DMS 273 (cell line): ENCODE measurements at regions not wholly inside any gene's neighbourhood (a gene's known extent, or its start where the extent isn't known, plus 50 kb on each side); places are given as distances from the start of the nearest gene placed in this dataset.

ENCODE experiments used
- DNase-seq: peaks from one replicate; lab custom pipeline; 2025; ENCODE audit not compliant: unreplicated experiment; lab: John Stamatoyannopoulos, UW

DNA sequence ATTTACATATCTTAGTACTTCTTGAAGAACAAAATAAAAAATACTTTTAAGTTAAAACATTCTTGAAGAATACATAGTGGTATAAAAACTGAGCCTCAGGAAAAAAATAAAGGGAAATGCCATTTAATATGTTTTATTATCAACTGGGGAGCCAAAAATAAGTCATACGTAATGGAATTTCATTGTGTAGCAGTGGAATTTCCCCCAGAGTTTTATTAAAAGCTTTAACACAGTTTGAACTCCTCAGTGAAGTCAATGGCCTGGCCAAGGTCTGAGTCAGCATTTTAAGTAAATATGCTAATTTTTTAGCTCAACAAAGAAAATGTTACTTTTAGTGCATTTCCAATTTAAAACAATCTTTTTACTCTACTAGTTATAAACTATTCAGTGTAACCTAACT, 350.1 kb upstream of the ATP2B1 start:
- no peak for DNase-seq

DNA sequence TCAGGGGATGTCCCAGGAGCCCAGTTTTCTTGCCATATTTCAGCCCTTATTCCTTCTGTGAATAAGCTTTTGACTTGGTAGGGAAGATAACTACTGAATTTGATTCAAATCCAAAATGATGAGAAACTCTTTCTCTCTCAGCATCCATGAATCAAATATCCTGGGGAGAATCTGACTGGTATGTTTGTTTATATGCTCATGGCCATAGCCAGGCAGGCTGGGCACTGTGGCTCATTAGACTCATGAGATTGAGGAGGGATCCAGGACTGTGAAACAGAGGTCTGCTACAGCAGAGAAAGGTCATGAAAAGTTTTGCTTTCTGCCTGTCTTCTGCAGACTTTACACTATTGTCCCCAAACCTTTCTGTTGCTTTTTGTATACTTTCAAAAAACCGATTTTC, 346.4 kb upstream of the ATP2B1 start:
- DNase-seq = no peak

DNA sequence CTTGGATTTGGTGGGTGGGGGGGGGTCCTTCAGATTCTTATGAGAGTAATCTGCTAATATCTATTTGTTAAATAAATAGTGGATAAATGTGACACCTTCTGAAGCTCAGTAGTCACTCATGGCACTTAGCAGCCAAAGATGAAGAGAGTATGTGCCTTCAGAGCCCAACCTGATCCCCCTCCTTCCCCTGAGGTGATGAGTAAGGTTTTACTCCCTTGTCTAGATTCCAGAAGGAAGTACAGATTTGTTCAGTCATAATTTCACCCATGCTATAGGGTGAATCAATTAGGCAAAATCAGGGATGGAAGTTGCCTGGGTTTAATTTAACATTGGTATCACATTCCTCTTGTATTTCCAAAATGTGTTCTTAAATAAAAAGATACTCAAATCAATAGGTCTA, 340.3 kb upstream of the ATP2B1 start:
- DNase-seq = no peak

DNA sequence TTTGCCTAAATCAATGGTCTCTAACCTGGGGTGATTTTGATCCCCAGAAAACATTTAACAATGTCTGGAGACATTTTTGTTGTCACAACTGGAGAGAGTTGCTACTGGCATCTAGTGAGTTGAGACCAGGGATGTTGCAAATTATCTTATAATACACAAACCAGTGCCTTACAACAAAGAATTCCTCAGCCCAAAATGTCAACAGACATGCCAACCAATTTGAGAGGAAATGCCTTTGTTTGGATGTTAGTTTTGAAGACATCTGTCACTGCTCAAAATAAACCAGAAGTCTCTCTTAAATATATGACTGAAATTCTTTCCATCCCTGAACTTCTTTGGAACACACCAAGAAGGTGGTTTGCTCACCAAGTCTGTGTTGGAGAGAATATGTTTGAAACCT, 336.9 kb upstream of the ATP2B1 start:
- DNase-seq = no peak

DNA sequence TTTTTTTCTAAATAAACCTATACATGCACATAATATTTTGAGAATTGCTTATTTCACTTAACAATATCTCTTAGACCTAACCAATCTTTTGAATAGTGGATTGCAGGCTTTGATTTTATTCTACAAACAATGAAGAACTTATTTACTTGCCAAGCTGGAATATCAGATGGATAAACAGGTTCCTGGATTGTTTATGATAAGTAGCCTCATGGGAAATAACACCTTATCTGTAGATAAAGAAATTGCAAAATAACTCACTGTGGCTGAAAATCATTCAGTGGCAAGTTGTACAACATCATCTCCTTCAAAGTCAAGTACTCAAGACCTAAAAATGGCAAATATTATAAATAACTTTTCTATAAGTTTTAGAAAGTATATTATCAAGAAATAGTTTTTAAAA, 335.4 kb upstream of the ATP2B1 start:
- no peak for DNase-seq

DNA sequence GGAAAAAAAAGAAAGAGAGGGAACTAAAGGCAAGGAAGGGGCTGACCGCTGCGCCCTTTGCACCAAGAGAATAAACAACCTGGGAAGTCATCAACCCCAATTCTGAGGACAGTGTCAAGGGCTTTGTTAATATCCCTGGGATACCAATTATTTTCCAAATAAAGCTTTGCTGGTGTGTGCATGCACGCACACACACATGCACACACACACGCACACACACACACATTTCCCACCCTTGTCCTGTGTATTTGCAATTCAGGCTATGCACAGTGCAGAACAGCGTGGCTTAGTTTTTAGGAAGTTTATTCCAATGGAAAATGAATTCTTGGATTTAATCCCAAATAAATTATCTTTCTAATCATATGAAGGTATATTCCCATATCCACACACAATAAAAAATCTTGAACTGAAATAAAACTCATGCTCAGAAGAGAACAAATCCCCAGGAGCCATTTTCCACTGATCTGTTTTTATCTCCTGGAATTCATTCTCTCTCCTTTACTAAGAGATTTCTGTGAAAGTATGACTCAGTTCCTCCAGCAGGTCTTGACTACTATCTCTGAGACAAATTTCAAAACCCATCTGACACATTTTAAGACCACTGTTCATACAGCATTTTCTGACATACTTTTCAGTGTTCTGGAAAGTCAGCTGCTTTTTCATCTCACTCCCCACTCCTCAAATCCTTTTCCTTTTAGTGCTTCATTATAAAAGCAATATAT, 334.4 kb upstream of the ATP2B1 start:
- DNase-seq = no peak

GRCh38 chr12:90038289-90038688, 329.7 kb upstream of the ATP2B1 start:
- no peak for DNase-seq

GRCh38 chr12:90037740-90038139, 329.1 kb upstream of the ATP2B1 start:
- no peak for DNase-seq

GRCh38 chr12:90036637-90037036, 328.0 kb upstream of the ATP2B1 start:
- DNase-seq = no peak

GRCh38 chr12:90030726-90031125, 322.1 kb upstream of the ATP2B1 start:
- DNase-seq = no peak

DNA sequence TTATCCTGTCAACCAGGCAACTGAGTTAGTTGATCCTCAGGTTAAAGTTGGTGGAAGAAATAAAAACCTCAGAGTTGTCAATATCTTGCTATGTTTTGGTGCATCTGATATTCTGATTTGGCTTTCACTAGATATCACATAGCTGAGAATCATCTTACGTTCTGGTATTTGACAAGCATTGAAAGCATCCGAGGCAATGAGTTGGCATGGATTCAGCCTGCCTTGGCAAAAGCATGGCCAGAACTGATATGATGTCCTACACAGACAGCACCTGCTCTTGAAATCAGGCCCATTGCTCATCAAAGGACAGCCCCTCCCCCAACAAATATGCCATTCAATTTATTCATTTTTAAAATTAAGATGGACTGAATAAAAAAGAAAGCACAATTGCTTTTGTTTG, 320.7 kb upstream of the ATP2B1 start:
- peak; percentile 4 for DNase-seq

DNA sequence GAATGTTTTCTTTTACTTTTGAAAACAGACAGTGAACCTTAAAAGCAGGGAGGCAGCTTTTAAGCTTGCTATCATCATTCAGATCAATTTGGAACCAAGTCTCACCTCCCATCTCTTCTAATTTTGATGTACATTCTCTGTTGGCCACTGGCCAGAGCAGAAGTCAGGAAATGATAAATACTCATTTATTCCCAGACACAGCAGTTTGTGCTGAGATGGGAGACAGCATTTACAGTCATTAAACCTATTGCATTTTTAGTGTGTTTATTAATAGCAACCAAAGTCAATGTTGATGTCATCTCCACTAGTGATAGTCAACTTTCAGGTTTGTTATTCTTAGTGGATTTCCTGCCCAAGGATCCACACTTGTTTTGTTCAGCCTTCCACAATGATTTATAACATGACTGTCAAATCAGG, 320.0 kb upstream of the ATP2B1 start:
- no peak for DNase-seq

DNA sequence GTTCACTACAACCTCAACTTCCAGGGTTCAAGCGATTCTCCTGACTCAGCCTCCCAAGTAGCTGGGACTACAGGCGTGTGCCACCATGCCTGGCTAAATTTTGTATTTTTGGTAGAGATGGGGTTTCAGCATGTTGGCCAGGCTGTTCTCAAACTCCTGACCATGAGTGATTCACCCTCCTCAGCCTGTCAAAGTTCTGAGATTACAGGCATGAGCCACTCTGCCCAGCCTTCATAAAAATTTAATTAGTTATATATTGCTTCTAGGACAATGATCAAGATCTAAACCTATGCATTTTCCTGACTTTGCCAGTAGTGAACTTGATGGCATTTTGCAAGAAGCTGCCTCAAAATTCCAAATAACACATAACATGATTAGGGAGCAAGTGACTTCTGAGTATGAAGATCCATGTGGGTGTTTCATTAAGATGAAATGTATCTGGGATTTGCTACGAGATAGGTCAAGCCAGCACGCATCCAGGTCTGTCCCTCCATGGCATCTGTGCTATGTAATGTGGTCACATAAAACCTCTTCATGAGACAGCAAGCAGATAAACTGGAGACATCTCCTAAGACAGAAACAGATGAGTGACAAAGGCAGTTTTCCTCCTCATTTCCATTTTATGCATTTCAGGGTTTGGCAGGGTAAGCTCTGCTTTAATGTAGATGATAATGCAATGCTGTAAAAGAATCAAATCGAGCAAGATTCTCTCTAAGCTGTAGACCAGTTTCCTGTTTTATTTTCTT, 319.4 kb upstream of the ATP2B1 start:
- no peak for DNase-seq

DNA sequence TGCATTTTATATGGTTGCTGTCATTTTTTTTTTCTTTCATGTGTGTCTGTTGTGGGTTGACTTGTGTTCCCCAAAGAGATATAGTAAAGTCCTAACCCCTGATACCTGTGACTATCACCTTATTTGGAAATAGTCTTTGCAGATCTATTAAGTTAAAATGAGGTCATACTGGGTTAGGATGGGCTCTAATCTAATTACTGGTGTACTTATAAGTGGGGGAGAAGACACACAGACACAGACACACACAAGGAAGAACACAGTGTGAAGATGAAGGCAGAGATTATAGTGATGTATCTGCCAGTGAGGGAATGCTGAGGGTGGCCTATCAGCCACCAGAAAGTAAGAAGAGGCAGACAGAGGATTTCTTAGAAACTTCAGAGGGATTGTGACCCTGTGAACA, 318.4 kb upstream of the ATP2B1 start:
- no peak for DNase-seq

DNA sequence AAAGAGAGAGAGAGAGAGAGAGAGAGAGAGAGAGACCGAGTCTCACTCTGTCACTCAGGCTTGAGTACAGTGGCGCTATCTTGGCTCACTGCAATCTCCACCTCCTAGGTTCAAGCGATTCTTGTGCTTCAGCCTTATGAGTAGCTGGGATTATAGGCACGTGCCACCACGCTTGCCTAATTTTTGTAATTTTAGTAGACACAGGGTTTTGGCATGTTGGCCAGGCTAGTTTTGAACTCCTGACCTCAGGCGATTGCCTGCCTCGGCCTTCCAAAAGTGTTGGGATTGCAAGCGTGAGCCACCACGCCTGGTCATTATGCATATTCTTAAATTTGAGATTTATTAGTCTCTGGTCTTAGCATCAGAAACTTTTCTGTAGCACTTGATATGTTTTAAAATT, 317.9 kb upstream of the ATP2B1 start:
- no peak for DNase-seq

DNA sequence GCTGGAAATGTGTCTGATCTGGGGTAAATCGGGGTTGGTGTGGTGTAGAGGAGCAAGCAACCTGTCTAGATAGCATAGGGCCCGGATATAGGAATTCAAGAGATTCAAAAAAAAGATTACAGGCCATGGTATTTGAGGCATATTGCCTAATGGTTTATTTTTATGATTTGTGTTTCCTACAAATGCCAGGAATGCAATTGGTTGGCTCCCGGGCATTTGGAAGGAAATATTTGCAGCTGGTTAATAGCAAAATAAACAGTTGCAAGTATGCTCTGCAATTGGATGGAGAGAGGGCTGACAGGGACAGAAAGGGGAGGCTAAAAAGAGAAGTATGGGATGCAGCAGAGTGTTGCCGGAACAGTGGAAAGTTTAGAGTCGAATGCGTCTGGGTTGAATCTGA, 315.6 kb upstream of the ATP2B1 start:
- DNase-seq = no peak

GRCh38 chr12:90023207-90023900, 314.7 kb upstream of the ATP2B1 start:
- no peak for DNase-seq

DNA sequence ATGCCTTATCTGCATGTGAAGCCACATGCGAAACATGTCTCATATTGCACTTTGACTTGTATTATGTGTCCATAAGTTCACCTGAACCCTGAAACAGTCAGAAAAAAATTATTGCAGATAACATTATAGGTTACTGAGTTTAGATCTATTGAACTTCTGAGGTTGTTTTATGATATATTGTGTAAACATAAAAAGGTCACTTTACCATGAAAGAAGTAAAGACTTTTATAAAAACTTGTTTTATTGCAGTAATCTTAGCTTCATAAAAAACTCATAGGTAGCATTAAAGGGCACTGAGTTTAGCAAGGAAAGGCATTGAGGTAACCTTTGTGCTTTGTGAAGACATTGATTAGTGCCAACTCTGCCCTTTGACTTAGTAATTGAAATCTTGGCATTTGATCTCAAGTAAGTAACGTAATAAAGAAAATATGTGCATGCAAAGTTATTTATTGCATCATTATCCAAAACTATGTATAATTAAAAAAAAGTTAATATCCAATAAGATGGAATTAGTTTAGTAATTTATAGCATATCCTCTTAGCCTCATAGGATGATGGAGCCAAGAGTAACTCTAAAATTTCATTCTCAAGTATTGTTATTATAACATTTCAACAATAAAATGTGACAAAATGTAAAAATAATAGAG, 313.3 kb upstream of the ATP2B1 start:
- no peak for DNase-seq

- no peak for DNase-seq
Observed at GRCh38 chr12:90020881-90021280, 312.2 kb upstream of the ATP2B1 start.

DNA sequence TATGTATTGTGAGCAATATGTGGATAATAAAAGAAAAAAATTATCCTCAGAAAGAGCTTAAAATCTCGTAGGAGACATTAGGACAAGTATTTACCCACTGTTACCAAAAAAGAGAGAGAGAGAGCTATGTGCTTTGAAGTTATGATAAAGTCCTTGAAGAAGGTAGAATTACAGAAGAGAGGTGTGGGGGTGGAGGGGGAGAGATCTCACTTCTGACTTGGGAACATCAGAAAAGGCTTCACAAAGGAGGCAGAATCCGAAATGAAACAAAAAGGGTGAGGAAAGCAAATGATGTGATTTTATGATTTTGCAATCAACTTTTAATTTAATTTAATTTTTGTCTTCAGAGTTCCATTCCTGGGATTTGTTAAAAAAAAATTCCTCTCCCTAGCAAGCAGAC, 311.8 kb upstream of the ATP2B1 start:
- DNase-seq = no peak

DNA sequence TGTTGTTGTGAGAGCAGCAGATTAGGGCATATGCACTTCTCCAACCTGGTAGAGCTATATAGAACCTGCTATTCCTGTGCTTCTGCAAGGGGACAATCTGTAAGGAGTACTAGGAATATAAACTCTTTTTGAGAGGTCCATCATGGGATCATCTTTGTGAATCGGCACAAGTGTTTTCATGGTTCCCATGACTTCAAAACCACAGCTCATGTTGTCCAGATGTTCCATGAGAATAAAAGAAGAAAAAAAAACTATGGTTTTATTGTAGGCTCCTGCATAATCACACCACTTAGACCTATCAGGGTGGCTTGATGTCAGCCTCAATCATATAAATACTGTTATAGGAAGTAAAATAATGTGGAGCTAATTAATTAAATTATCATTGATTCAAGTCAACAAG, 311.4 kb upstream of the ATP2B1 start:
- no peak for DNase-seq

DNA sequence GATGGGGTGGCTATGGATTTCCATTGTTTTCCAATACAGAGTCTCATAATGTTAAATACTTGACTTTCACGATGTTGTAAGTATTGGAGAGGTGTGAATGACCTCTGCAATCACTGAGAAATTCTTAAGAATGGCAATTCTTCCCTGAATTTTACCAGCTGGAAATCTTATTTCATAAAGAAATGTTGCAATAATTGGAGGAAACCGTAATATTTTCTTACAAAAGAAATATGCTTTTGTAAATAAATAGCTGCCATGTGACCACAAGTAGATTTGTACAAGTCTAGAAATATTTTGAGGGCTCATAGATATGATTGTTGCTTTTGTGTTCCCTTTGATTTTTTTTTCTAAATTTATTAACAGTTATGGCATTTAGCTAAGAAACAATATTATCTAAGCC, 308.7 kb upstream of the ATP2B1 start:
- DNase-seq = no peak
